HUDEP-2 (cell line): ENCODE measurements at regions not wholly inside any gene's neighbourhood (a gene's known extent, or its start where the extent isn't known, plus 50 kb on each side); places are given as distances from the start of the nearest gene placed in this dataset.
A peak's percentile ranks its signal among the peaks of the same experiment; 100 is the strongest.
"Not testable (repeated sequence)": the region's sequence is repeated elsewhere in the genome, so short reads cannot be mapped to it uniquely, and the experiment has no call there.

ENCODE experiments used
- DNase-seq, 76 experiments: peaks; one replicate each; lab custom pipeline; 2025; ENCODE audit not compliant: unreplicated experiment in 76 of 76; lab: John Stamatoyannopoulos, UW

DNA sequence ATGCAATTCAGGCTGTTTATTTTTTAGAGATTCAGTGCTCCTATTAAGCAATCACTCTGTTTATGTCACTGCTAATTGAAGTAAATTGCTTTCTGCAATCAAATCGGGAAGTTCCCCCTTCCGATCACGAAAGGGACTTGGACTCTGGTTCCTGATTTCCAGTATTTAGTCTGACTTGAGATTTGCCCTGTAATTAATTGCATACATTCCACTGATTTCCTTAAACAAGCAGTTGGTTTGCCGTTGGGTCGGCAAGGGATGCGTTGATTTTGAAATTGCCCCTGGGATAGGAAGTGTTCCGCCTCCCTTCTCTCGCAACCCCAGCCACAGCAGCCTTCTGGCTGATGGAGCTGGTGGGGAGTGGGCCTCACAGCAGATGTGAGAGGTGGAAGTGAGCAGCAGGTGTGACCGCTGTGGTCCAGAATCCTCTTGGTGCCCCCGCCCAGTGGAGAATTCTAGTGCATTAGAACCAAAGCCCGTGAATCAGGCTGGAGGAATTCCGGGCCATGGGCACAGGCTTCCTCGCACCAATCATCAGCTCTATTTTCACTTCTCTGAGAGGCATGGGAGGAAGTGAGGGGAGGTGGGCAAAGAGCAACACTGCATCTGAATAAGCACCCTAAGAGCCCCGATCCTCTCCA is 102.5 kb downstream of the SPRY4 start:
- no peak for DNase-seq

- DNase-seq = no peak
Observed at GRCh38 chr5:142221091-142221860, 103.5 kb downstream of the SPRY4 start.

DNA sequence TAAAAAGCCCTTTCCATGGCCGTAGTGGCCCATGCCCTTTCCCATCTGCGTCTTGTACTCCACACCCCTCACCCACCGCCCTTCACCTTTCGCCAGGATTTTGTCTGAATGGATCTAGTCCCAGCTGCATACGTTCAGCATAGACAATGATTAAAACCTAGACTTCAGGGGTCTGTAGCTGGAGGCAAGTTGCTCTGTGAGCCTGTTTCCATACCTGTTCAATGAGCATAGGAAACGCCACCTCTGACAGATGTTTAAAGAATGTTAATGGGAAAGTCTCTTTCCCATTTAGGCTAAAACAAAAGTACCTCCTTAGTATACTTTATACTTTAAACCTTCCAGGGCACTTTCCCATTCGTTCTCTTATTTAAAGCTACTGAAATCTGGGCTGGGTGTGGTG is 105.7 kb downstream of the SPRY4 start:
- DNase-seq = no peak

GRCh38 chr5:142216931-142217330 is 107.9 kb downstream of the SPRY4 start:
- no peak for DNase-seq

GRCh38 chr5:142215915-142216681 is 107.5 kb downstream of the NDFIP1 start:
- no peak for DNase-seq

GRCh38 chr5:142213077-142213476 is 104.5 kb downstream of the NDFIP1 start:
- no peak for DNase-seq

- DNase-seq = no peak
Observed at GRCh38 chr5:142211918-142212317, 103.3 kb downstream of the NDFIP1 start.

- DNase-seq = no peak
Observed at GRCh38 chr5:142210864-142211412, 102.4 kb downstream of the NDFIP1 start.

DNA sequence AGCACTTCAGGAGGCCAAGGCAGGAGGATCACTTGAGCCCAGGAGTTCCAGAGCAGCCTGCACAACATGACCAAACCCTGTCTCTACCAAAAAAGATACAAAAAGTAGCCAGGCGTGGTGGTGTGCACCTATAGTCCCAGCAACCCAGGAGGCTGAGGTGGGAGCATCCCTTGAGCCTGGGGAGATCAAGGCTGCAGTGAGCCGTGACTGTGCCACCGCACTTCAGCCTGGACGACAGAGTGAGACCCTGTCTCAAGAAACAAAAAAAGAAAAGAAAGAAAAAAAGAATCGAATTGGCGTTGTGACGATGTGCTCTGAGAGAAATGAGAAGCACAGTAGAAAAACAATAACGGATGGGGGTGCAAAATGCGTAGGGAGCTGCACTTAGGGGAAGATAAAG is 101.4 kb downstream of the NDFIP1 start:
- no peak for DNase-seq

- DNase-seq = no peak
Observed at GRCh38 chr5:142208777-142209312, 100.3 kb downstream of the NDFIP1 start.

DNA sequence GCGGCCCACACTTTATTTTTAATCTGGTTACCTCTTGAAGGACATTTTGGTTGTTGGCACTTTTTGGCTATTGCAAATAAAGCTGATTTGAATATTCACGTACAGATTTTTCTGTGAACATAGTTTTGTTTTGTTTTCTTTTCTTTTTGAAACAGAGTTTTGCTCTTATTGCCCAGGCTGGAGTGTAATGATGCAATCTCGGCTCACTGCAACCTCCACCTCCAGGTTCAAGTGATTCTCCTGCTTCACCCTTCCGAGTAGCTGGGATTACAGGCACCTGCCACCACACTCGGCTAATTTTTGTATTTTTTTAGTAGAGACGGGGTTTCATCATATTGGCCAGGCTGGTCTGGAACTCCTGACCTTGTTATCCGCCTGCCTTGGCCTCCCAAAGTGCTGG is 99.7 kb downstream of the NDFIP1 start:
- DNase-seq = not testable (repeated sequence)

GRCh38 chr5:142206801-142207200 is 98.2 kb downstream of the NDFIP1 start:
- peak in 1 of 76 experiments; percentile 10 for DNase-seq

DNA sequence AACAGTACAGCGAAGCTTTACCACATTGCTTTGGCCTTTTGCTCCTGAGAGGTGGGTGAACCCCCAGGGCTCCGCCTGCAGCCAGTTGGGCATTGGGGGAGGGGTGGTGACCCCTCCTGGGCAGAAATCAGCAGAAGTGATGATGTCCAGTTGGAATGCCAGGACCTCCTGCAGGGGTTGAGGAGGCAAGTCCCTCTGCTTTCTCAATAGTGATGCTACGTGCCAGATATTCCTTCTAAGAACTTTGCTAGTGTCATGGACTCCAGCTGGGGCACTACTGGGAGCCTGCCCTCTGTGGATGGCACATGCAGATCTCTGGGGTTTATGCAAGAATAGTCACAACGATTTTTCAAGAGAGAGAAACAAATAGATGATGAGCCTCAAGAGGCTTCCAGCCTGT is 95.6 kb downstream of the NDFIP1 start:
- no peak for DNase-seq
